Upper lobe of right lung (tissue), 1 donor: ENCODE measurements at regions not wholly inside any gene's neighbourhood (a gene's known extent, or its start where the extent isn't known, plus 50 kb on each side); places are given as distances from the start of the nearest gene placed in this dataset.

Experiments
- ATAC-seq: fragments of 200-7000 bp; cut with Tn5 transposase; one replicate; pipeline ENCODE4 v1.9.1; 2020; ENCODE audit warnings: mild to moderate bottlenecking, moderate library complexity
- DNase-seq: peaks from one replicate; pipeline ENCODE4 v3.0.0-alpha.2; 2020
- H3K27ac ChIP-seq: fragments of 200-600 bp; one replicate; pipeline ENCODE4 v1.8.0; 2022
- H3K27me3 ChIP-seq: fragments of 200-600 bp; one replicate; pipeline ENCODE4 v1.8.0; 2022; ENCODE audit warnings: mild to moderate bottlenecking
- H3K36me3 ChIP-seq: fragments of 200-600 bp; one replicate; pipeline ENCODE4 v1.8.0; 2022
- H3K4me1 ChIP-seq: fragments of 200-600 bp; one replicate; pipeline ENCODE4 v1.8.0; 2022
- H3K4me3 ChIP-seq: fragments of 200-600 bp; one replicate; pipeline ENCODE4 v1.8.0; 2022; ENCODE audit warnings: mild to moderate bottlenecking
- H3K9me3 ChIP-seq: fragments of 200-600 bp; one replicate; pipeline ENCODE4 v1.8.0; 2022
- CTCF ChIP-seq: fragments of 200-600 bp; IDR thresholded peaks from one replicate; pipeline ENCODE4 v1.8.0; 2022; ENCODE audit warnings: antibody characterized with exemption
- intact Hi-C: fragments of 100-400 bp; cut with DNase I; formaldehyde crosslinking; loops from one replicate; pipeline ENCODE4 v1.11.0; 2022
- donor health status: DM: no; HTN: yes; CAD: no; lungs with severe emphysema.

GRCh38 chrX:36859231-36859630 is 148.9 kb upstream of the FAM47C start:
- H3K9me3 ChIP-seq, result no peaks in the 10 kb centered on the region
- H3K4me1 ChIP-seq, result no peaks in the 10 kb centered on the region
- intact Hi-C loops, result no loop called here
- no peak for ATAC-seq
- H3K36me3 ChIP-seq, result no peaks in the 10 kb centered on the region
- no peak for TF ChIP-seq CTCF
- H3K4me3 ChIP-seq, result no peak overlapping the region
- H3K27ac ChIP-seq, result no peak overlapping the region
- DNase-seq, result no peak
- no peaks in the 10 kb centered on the region for H3K27me3 ChIP-seq

GRCh38 chrX:36861601-36862000 is 146.6 kb upstream of the FAM47C start:
- H3K36me3 ChIP-seq, result no peaks in the 10 kb centered on the region
- H3K4me3 ChIP-seq, result no peak overlapping the region
- H3K4me1 ChIP-seq, result no peaks in the 10 kb centered on the region
- no peaks in the 10 kb centered on the region for H3K27me3 ChIP-seq
- no peaks in the 10 kb centered on the region for H3K9me3 ChIP-seq
- DNase-seq, result no peak
- intact Hi-C loops, result no loop called here
- TF ChIP-seq CTCF, result no peak
- H3K27ac ChIP-seq, result no peak overlapping the region
- no peak for ATAC-seq

- Histone ChIP-seq H3K27ac (no peak overlapping the region), H3K27me3 (no peaks in the 10 kb centered on the region), H3K4me3 (no peak overlapping the region), H3K36me3 (no peaks in the 10 kb centered on the region), H3K9me3 (no peaks in the 10 kb centered on the region), H3K4me1 (no peaks in the 10 kb centered on the region)
- DNase-seq (no peak), ATAC-seq (peak; percentile 36)
- peak; percentile 43 for TF ChIP-seq CTCF
- intact Hi-C loops, result no loop called here
Measured at GRCh38 chrX:36867143-36867542, 141.0 kb upstream of the FAM47C start.

- H3K4me1 ChIP-seq, result no peaks in the 10 kb centered on the region
- DNase-seq (no peak), ATAC-seq (no peak)
- no peak for TF ChIP-seq CTCF
- intact Hi-C loops, result no loop called here
- H3K27me3 ChIP-seq, result no peaks in the 10 kb centered on the region
- H3K9me3 ChIP-seq, result no peaks in the 10 kb centered on the region
- no peak overlapping the region for H3K4me3 ChIP-seq
- no peak overlapping the region for H3K27ac ChIP-seq
- H3K36me3 ChIP-seq, result no peaks in the 10 kb centered on the region
Measured at GRCh38 chrX:36868592-36868991, 139.6 kb upstream of the FAM47C start.

- Histone ChIP-seq H3K36me3 (no peaks in the 10 kb centered on the region), H3K4me1 (no peaks in the 10 kb centered on the region), H3K27me3 (no peaks in the 10 kb centered on the region), H3K27ac (no peak overlapping the region), H3K4me3 (no peak overlapping the region), H3K9me3 (no peaks in the 10 kb centered on the region)
- no peak for TF ChIP-seq CTCF
- no peak for ATAC-seq
- DNase-seq, result no peak
- intact Hi-C loops, result no loop called here
Measured at GRCh38 chrX:36869457-36869856, 138.7 kb upstream of the FAM47C start.

- H3K27ac ChIP-seq, result no peak overlapping the region
- no peak for DNase-seq
- no peak for ATAC-seq
- intact Hi-C loops, result no loop called here
- H3K27me3 ChIP-seq, result no peaks in the 10 kb centered on the region
- TF ChIP-seq CTCF, result no peak
- no peaks in the 10 kb centered on the region for H3K36me3 ChIP-seq
- no peak overlapping the region for H3K4me3 ChIP-seq
- H3K4me1 ChIP-seq, result no peaks in the 10 kb centered on the region
- no peaks in the 10 kb centered on the region for H3K9me3 ChIP-seq
Measured at GRCh38 chrX:36897690-36898089, 110.5 kb upstream of the FAM47C start.
